ENCODE measurements at regions not wholly inside any gene's neighbourhood (a gene's known extent, or its start where the extent isn't known, plus 50 kb on each side); places are given as distances from the start of the nearest gene placed in this dataset.

DNA sequence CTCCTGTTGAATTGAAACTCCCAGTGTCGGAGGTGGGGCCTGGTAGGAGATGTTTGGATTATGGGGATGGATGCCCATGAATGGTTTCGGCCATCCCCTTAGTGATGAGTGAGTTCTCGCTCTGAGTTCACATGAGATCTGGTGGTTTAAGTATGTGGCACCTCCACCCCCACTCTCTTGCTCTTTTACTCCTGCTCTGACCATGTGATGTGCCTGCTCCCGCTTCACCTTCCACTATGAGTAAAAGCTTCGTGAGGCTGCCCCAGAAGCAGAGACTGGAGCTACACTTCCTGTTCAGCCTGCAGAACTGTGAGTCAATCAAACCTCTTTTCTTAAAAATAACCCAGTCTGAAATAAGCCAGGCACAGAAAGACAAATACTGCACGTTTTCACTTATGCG, 512.4 kb downstream of the HS3ST4 start:
- TF ChIP-seq, protein P1, sequence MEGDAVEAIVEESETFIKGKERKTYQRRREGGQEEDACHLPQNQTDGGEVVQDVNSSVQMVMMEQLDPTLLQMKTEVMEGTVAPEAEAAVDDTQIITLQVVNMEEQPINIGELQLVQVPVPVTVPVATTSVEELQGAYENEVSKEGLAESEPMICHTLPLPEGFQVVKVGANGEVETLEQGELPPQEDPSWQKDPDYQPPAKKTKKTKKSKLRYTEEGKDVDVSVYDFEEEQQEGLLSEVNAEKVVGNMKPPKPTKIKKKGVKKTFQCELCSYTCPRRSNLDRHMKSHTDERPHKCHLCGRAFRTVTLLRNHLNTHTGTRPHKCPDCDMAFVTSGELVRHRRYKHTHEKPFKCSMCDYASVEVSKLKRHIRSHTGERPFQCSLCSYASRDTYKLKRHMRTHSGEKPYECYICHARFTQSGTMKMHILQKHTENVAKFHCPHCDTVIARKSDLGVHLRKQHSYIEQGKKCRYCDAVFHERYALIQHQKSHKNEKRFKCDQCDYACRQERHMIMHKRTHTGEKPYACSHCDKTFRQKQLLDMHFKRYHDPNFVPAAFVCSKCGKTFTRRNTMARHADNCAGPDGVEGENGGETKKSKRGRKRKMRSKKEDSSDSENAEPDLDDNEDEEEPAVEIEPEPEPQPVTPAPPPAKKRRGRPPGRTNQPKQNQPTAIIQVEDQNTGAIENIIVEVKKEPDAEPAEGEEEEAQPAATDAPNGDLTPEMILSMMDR (conservative IDR thresholded peaks at IDR 0.05), result no peak
- no peak overlapping the region for H3K27ac ChIP-seq

DNA sequence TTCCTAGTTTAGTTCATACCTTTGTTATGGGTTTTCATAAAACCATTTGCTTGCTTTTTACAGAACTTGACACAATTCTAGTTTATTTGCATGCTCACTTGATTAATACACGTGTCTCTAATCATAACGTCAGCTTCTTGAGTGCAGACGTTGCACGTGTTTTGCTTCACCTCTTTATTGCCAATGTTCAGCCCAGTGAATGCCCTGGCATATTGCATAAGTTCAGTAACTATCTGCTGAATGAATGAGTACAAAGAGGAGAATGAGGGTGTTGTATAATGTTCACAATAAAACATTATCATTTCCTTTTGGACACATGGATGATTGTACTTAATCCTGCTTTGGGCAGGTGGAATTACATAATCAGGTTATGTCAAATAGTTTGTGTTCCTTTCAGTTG, 519.8 kb downstream of the HS3ST4 start:
- H3K27ac ChIP-seq, result no peak overlapping the region
- TF ChIP-seq, protein P1 (conservative IDR thresholded peaks at IDR 0.05), result no peak

DNA sequence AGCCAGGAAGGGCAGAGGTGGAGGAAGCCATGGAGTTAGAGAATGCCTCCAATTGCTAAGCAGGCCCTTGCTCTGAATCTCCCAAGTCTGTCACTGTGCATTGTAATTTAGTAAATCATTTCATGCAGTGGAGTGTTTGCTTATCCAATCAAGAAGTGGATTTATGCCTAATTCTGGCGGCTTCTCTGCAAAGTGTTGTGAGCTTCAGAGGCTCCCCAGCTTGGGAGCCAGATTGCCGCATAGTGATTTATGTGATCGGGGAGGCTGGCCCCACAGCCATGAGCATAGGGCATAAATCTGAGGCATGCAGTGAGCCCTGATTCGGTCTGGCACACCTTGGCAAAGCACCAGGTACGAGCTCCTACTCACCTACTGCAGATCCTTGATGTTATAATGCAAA, 520.8 kb downstream of the HS3ST4 start:
- TF ChIP-seq, protein P1 (conservative IDR thresholded peaks at IDR 0.05), result no peak
- H3K27ac ChIP-seq, result no peak overlapping the region

DNA sequence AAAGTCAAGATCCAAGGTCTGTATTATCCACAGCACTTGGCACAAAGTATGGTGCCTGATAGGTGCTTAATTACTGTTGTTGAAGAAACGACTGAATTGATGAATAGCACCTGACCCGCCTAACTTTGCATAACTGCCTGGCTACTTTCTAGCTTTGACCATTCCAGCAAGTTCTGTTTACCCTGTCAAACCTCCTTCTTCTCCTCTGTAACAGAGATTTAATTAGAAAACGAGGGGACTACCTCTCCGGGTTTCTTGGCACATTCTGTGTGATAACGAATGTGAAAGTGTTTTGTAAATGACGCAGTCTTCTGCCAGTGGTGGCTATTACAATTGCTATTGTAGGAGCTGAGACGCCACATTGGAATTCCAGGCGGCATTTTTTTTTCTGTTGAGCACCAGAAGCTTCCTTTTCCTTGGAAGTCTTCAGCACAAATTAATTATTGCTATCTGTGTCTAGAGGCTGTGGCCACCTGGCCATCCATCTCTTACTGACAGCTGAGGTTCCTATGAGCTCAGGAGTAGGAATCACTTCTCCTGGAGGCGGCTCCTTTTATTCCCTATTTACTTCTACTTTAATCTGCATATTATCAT, 522.9 kb downstream of the HS3ST4 start:
- TF ChIP-seq, protein P1 (conservative IDR thresholded peaks at IDR 0.05), result no peak
- no peak overlapping the region for H3K27ac ChIP-seq

DNA sequence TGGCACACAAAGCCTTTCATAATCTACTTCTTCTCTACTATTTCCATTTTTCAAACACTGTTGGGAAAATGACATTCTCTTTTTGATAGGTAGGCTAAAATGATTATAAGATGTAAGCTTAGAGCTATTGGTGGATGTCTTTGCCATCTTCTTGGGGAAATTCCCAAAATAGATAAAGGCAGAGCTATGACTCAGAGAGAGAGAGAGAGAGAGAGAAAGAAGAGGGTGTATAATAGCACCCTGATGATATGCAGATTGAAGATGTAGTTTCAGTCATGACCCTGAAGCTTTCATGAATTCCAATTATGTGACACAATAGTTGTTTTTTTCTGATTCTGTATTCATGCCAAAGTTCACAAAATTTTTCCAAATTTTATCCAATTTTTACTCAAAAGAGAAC, 529.1 kb downstream of the HS3ST4 start:
- no peak overlapping the region for H3K27ac ChIP-seq
- TF ChIP-seq, protein P1 (conservative IDR thresholded peaks at IDR 0.05), result no peak

DNA sequence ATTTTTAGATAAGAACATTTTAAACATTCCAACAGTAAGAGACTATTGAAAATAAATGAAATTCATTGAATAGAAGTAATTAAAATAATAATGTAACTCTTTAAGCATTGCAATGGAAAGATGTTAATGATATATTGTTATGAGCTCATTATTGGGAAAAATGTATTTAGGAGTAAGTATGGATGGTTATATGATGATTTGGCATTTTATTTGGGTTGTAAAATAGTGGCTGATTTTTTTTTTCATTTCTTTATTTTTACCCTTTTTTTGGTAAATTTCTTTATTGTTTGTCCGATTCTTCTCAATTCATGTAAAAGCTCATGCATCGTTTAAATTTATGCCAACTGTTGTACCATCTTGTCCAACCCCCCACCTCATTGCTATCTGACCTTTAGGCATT, 539.9 kb downstream of the HS3ST4 start:
- H3K27ac ChIP-seq, result no peak overlapping the region
- TF ChIP-seq, protein P1 (conservative IDR thresholded peaks at IDR 0.05), result no peak

DNA sequence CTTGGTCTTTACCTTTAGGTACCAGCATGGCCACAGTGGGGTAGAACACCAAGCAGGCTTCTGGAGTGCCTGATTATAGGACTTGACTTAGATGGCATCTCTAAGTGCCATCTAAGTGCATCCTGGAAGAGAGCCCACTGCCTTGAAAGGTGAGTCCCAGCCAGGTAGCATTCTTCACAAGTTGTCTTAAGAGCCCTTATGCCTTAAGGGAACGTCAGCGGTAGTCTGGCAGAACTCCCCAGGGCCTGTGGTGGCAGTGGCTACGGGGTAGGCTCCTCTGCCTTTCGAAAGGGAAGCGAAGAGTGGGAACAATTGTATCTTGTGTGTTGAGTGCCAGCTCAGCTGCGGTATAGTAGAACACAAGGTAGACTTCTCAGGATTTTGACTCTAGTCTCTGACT, 549.0 kb downstream of the HS3ST4 start:
- TF ChIP-seq, protein P1 (conservative IDR thresholded peaks at IDR 0.05), result no peak
- H3K27ac ChIP-seq, result no peak overlapping the region

Measured in VCaP (cell line).